Upper lobe of left lung (tissue), 4 donors: ENCODE measurements at regions not wholly inside any gene's neighbourhood (a gene's known extent, or its start where the extent isn't known, plus 50 kb on each side); places are given as distances from the start of the nearest gene placed in this dataset.

Experiments used
- CTCF ChIP-seq, 6 experiments: fragments of 450-650 bp in 4 of 6; fragments of 200-600 bp in 2 of 6; sonication (generic) in 2 of 6; IDR thresholded peaks; one replicate each; pipeline ENCODE4 v1.5.1; 2016 to 2019; ENCODE audit warnings: antibody characterized with exemption in 6 of 6
- EP300 ChIP-seq, 4 donors: sonication (generic); formaldehyde crosslinking; IDR thresholded peaks; one replicate each; pipeline ENCODE4 v1.5.1; 2017; ENCODE audit warnings: antibody characterized with exemption in 4 of 4, control low read depth in 2 of 4
- POLR2A ChIP-seq, 4 donors: fragments of 450-650 bp; IDR thresholded peaks; one replicate each; pipeline ENCODE4 v1.5.1; 2016 to 2017; ENCODE audit warnings: antibody characterized with exemption in 4 of 4, mild to moderate bottlenecking in 2 of 4
- POLR2AphosphoS5 ChIP-seq, 2 donors: sonication (generic); formaldehyde crosslinking; IDR thresholded peaks; one replicate each; pipeline ENCODE4 v1.5.1; 2017; ENCODE audit warnings: antibody characterized with exemption in 2 of 2

- TF ChIP-seq CTCF (IDR thresholded peaks at IDR 0.05) (no peak), POLR2AphosphoS5 (IDR thresholded peaks at IDR 0.05) (no peak), POLR2A (IDR thresholded peaks at IDR 0.05) (no peak), EP300 (IDR thresholded peaks at IDR 0.05) (no peak)
Measured at GRCh38 chr5:93022796-93023447, 558.1 kb downstream of the NR2F1-AS1 start.
